NT2/D1 (cell line): ENCODE measurements at regions not wholly inside any gene's neighbourhood (a gene's known extent, or its start where the extent isn't known, plus 50 kb on each side); places are given as distances from the start of the nearest gene placed in this dataset.

Source experiments
- SUZ12 ChIP-seq: IDR thresholded peaks from 2 replicates; pipeline ENCODE4 v1.6.1; 2011; ENCODE audit not compliant: insufficient read length, insufficient read depth; ENCODE audit errors: extremely low read depth
- YY1 ChIP-seq: IDR thresholded peaks from 2 replicates; pipeline ENCODE4 v1.6.1; 2011; ENCODE audit not compliant: insufficient read length, insufficient read depth
- ZNF274 ChIP-seq: IDR thresholded peaks from 2 replicates; pipeline ENCODE4 v1.6.1; 2011; ENCODE audit warnings: mild to moderate bottlenecking, low read depth, low read length

DNA sequence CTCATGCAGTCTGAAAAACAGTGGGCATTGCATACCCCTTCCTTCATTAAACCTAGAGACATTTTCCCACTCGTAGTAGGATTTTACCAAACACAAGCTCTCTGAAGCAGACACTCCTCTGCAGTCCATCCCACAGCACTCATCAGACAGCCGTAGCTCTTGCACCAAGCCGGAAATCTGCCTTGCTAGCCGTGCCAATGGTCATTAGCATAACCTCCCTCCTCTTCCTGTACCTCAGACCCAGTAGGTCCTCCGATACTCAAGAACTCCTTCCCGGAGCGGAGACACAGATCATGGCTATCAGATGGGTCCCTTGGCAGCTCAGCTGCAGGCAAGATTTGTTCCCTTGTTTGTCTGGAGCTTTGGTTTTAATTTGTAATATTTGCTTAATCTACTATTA is 483.1 kb upstream of the PSMD7 start:
- no peak for TF ChIP-seq YY1
- TF ChIP-seq ZNF274 = no peak
- no peak for TF ChIP-seq SUZ12
